ENCODE measurements at regions not wholly inside any gene's neighbourhood (a gene's known extent, or its start where the extent isn't known, plus 50 kb on each side); places are given as distances from the start of the nearest gene placed in this dataset.

- in situ Hi-C loops (cut with MboI; ENCODE audit: low pct_unique_long_range_greater_than_20kb, low sequenced_read_pairs), result no loop called here
- no peak for DNase-seq
These were observed 361.2 kb upstream of the GALNT5 start for GRCh38 chr2:156896294-156896693.

- in situ Hi-C loops (cut with MboI; ENCODE audit: low pct_unique_long_range_greater_than_20kb, low sequenced_read_pairs), result no loop called here
- DNase-seq, result no peak
These were observed 360.0 kb upstream of the GALNT5 start for GRCh38 chr2:156897548-156897947.

GRCh38 chr2:156901373-156902031 is 356.0 kb upstream of the GALNT5 start:
- in situ Hi-C loops (cut with MboI; ENCODE audit: low pct_unique_long_range_greater_than_20kb, low sequenced_read_pairs), result no loop called here
- no peak for DNase-seq

GRCh38 chr2:156903335-156903734 is 354.2 kb upstream of the GALNT5 start:
- in situ Hi-C loops (cut with MboI; ENCODE audit: low pct_unique_long_range_greater_than_20kb, low sequenced_read_pairs), result no loop called here
- no peak for DNase-seq

- in situ Hi-C loops (cut with MboI; ENCODE audit: low pct_unique_long_range_greater_than_20kb, low sequenced_read_pairs), result no loop called here
- DNase-seq, result no peak
These were observed 349.7 kb upstream of the GALNT5 start for GRCh38 chr2:156907806-156908205.

- no peak for DNase-seq
- in situ Hi-C loops (cut with MboI; ENCODE audit: low pct_unique_long_range_greater_than_20kb, low sequenced_read_pairs), result no loop called here
These were observed 348.7 kb upstream of the GALNT5 start for GRCh38 chr2:156908825-156909224.

- no peak for DNase-seq
- in situ Hi-C loops (cut with MboI; ENCODE audit: low pct_unique_long_range_greater_than_20kb, low sequenced_read_pairs), result no loop called here
These were observed 347.5 kb upstream of the GALNT5 start for GRCh38 chr2:156909983-156910382.

GRCh38 chr2:156915332-156915731 is 342.2 kb upstream of the GALNT5 start:
- DNase-seq, result no peak
- in situ Hi-C loops (cut with MboI; ENCODE audit: low pct_unique_long_range_greater_than_20kb, low sequenced_read_pairs), result no loop called here

GRCh38 chr2:156918410-156918809 is 339.1 kb upstream of the GALNT5 start:
- in situ Hi-C loops (cut with MboI; ENCODE audit: low pct_unique_long_range_greater_than_20kb, low sequenced_read_pairs), result no loop called here
- DNase-seq, result no peak

GRCh38 chr2:156930423-156930822 is 327.1 kb upstream of the GALNT5 start:
- in situ Hi-C loops (cut with MboI; ENCODE audit: low pct_unique_long_range_greater_than_20kb, low sequenced_read_pairs), result no loop called here
- DNase-seq, result no peak

- no peak for DNase-seq
- in situ Hi-C loops (cut with MboI; ENCODE audit: low pct_unique_long_range_greater_than_20kb, low sequenced_read_pairs), result no loop called here
These were observed 323.8 kb upstream of the GALNT5 start for GRCh38 chr2:156933645-156934225.

- in situ Hi-C loops (cut with MboI; ENCODE audit: low pct_unique_long_range_greater_than_20kb, low sequenced_read_pairs), result no loop called here
- no peak for DNase-seq
These were observed 321.9 kb upstream of the GALNT5 start for GRCh38 chr2:156935616-156936015.

- no peak for DNase-seq
- in situ Hi-C loops (cut with MboI; ENCODE audit: low pct_unique_long_range_greater_than_20kb, low sequenced_read_pairs), result no loop called here
These were observed 320.1 kb upstream of the GALNT5 start for GRCh38 chr2:156937430-156937829.

GRCh38 chr2:156944871-156945270 is 312.6 kb upstream of the GALNT5 start:
- no peak for DNase-seq

GRCh38 chr2:156947261-156947660 is 310.2 kb upstream of the GALNT5 start:
- in situ Hi-C loops (cut with MboI; ENCODE audit: low pct_unique_long_range_greater_than_20kb, low sequenced_read_pairs), result no loop called here

More at GRCh38 chr2:156944871-156945270, 312.6 kb upstream of the GALNT5 start:
- in situ Hi-C loops (cut with MboI; ENCODE audit: low pct_unique_long_range_greater_than_20kb, low sequenced_read_pairs), result no loop called here

GRCh38 chr2:156955701-156956100 is 301.8 kb upstream of the GALNT5 start:
- in situ Hi-C loops (cut with MboI; ENCODE audit: low pct_unique_long_range_greater_than_20kb, low sequenced_read_pairs), result no loop called here
- DNase-seq, result no peak

More at GRCh38 chr2:156947261-156947660, 310.2 kb upstream of the GALNT5 start:
- no peak for DNase-seq

- in situ Hi-C loops (cut with MboI; ENCODE audit: low pct_unique_long_range_greater_than_20kb, low sequenced_read_pairs), result no loop called here
- DNase-seq, result no peak
These were observed 301.3 kb upstream of the GALNT5 start for GRCh38 chr2:156956161-156956560.

GRCh38 chr2:156958374-156958773 is 299.1 kb upstream of the GALNT5 start:
- in situ Hi-C loops (cut with MboI; ENCODE audit: low pct_unique_long_range_greater_than_20kb, low sequenced_read_pairs), result no loop called here
- DNase-seq, result no peak

GRCh38 chr2:156959481-156959880 is 298.0 kb upstream of the GALNT5 start:
- in situ Hi-C loops (cut with MboI; ENCODE audit: low pct_unique_long_range_greater_than_20kb, low sequenced_read_pairs), result no loop called here
- DNase-seq, result no peak

- no peak for DNase-seq
- in situ Hi-C loops (cut with MboI; ENCODE audit: low pct_unique_long_range_greater_than_20kb, low sequenced_read_pairs), result no loop called here
These were observed 274.9 kb upstream of the GALNT5 start for GRCh38 chr2:156982615-156983014.

- in situ Hi-C loops (cut with MboI; ENCODE audit: low pct_unique_long_range_greater_than_20kb, low sequenced_read_pairs), result no loop called here
- DNase-seq, result no peak
These were observed 271.0 kb upstream of the GALNT5 start for GRCh38 chr2:156986339-156986988.
